CD4-positive, alpha-beta T cell treated with Interleukin-1 beta for 1 hour (primary cell): ENCODE measurements at regions not wholly inside any gene's neighbourhood (a gene's known extent, or its start where the extent isn't known, plus 50 kb on each side); places are given as distances from the start of the nearest gene placed in this dataset.

Source experiments
- DNase-seq, 2 donors: peaks; one replicate each; pipeline ENCODE4 v3.0.0-alpha.2; 2020 to 2022

- DNase-seq: no peak
These were observed 169.8 kb downstream of the PARM1 start for GRCh38 chr4:75102787-75103085.

DNA sequence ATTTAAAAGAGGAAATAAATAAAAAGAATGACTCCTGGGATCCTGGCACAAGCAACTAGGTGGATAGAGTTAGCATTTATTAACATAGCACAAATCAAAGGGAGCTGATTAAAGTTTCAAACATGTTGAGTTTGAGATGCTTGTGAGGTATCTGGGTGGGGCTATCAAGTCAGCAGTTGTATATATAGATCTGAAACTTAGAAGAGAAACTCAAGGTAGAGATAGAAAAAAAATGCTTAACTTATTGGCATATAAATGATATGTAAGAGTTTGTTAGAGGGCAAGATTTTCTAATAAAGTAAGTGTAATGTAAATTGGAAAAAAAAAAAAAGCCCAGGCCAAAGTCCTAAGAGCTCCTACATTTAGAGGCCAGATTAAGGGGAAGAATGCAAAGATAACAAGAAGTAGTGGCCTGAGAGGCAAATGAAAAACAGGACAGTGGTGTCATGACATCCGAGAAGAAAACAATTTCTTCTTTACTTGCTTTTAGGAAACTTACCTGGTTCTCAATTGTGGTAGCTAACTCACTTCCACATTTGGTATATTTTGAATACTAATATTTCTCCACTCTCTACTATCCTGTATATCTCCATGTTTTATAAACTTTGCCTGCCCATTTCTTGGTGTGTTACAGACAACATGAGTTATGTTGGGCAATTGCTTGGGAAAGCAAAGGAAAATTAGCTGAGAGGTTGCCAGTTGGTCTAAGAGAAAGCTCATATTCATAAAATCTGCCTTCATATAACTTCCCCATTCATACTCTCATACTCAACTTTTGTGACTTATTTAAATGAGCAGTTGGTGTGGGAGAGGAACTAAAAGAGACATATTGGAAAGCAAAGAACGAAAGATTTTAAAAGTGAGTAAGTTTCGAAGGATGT, 169.2 kb downstream of the PARM1 start:
- no peak for DNase-seq
